HUES48 (cell line): ENCODE measurements at regions not wholly inside any gene's neighbourhood (a gene's known extent, or its start where the extent isn't known, plus 50 kb on each side); places are given as distances from the start of the nearest gene placed in this dataset.
"Not testable (repeated sequence)": the region's sequence is repeated elsewhere in the genome, so short reads cannot be mapped to it uniquely, and the experiment has no call there.

Source experiments
- H3K27ac ChIP-seq: one replicate; pipeline ENCODE4 v1.7.0; 2013; ENCODE audit warnings: low read depth, low read length, inconsistent platforms
- H3K27me3 ChIP-seq: 2 replicates; pipeline ENCODE4 v1.6.1; 2013; ENCODE audit warnings: mild to moderate bottlenecking, low read length; ENCODE audit not compliant: control insufficient read depth, insufficient read depth
- H3K36me3 ChIP-seq: 2 replicates; pipeline ENCODE4 v1.6.1; 2013; ENCODE audit warnings: low read length; ENCODE audit not compliant: control insufficient read depth, insufficient read depth
- H3K4me1 ChIP-seq: 2 replicates; pipeline ENCODE4 v1.6.1; 2013; ENCODE audit warnings: mild to moderate bottlenecking, low read length; ENCODE audit not compliant: control insufficient read depth, insufficient read depth
- H3K4me3 ChIP-seq: 2 replicates; pipeline ENCODE4 v1.5.1; 2013; ENCODE audit warnings: mild to moderate bottlenecking, low read depth, low read length
- H3K9ac ChIP-seq: 2 replicates; pipeline ENCODE4 v1.6.1; 2013; ENCODE audit warnings: mild to moderate bottlenecking, low read depth, low read length, moderate library complexity
- H3K9me3 ChIP-seq: 2 replicates; pipeline ENCODE4 v1.6.1; 2013; ENCODE audit warnings: low read length; ENCODE audit not compliant: control insufficient read depth, insufficient read depth

GRCh38 chr21:14903172-14903865 lies 161.5 kb downstream of the NRIP1 start:
- Histone ChIP-seq H3K36me3 (no peaks in the 10 kb centered on the region), H3K4me3 (no peak overlapping the region), H3K4me1 (no peaks in the 10 kb centered on the region), H3K9ac (no peak overlapping the region), H3K9me3 (no peaks in the 10 kb centered on the region), H3K27ac (no peak overlapping the region), H3K27me3 (no peaks in the 10 kb centered on the region)

- Histone ChIP-seq H3K4me1 (no peaks in the 10 kb centered on the region), H3K9me3 (no peaks in the 10 kb centered on the region), H3K36me3 (no peaks in the 10 kb centered on the region), H3K4me3 (no peak overlapping the region), H3K27ac (no peak overlapping the region), H3K27me3 (no peaks in the 10 kb centered on the region), H3K9ac (no peak overlapping the region)
These were observed 163.3 kb downstream of the NRIP1 start for GRCh38 chr21:14901482-14901958.

- H3K27ac ChIP-seq: no peak overlapping the region
- no peaks in the 10 kb centered on the region for H3K36me3 ChIP-seq
- no peaks in the 10 kb centered on the region for H3K4me1 ChIP-seq
- H3K9ac ChIP-seq: no peak overlapping the region
- H3K4me3 ChIP-seq: no peak overlapping the region
- no peaks in the 10 kb centered on the region for H3K9me3 ChIP-seq
- H3K27me3 ChIP-seq: no peaks in the 10 kb centered on the region
These were observed 164.2 kb downstream of the NRIP1 start for GRCh38 chr21:14900611-14901010.

GRCh38 chr21:14900058-14900457 lies 164.7 kb downstream of the NRIP1 start:
- Histone ChIP-seq H3K27ac (no peak overlapping the region), H3K9me3 (no peaks in the 10 kb centered on the region), H3K9ac (no peak overlapping the region), H3K27me3 (no peaks in the 10 kb centered on the region), H3K4me1 (no peaks in the 10 kb centered on the region), H3K4me3 (no peak overlapping the region), H3K36me3 (no peaks in the 10 kb centered on the region)

GRCh38 chr21:14895792-14896191 lies 169.0 kb downstream of the NRIP1 start:
- Histone ChIP-seq H3K9me3 (no peaks in the 10 kb centered on the region), H3K4me3 (no peak overlapping the region), H3K27ac (no peak overlapping the region), H3K36me3 (no peaks in the 10 kb centered on the region), H3K27me3 (no peaks in the 10 kb centered on the region), H3K9ac (no peak overlapping the region), H3K4me1 (no peaks in the 10 kb centered on the region)

GRCh38 chr21:14890141-14890540 lies 174.7 kb downstream of the NRIP1 start:
- H3K4me1 ChIP-seq: no peaks in the 10 kb centered on the region
- no peaks in the 10 kb centered on the region for H3K27me3 ChIP-seq
- H3K4me3 ChIP-seq: no peak overlapping the region
- H3K9ac ChIP-seq: no peak overlapping the region
- H3K36me3 ChIP-seq: no peaks in the 10 kb centered on the region
- H3K9me3 ChIP-seq: no peaks in the 10 kb centered on the region
- no peak overlapping the region for H3K27ac ChIP-seq

- no peaks in the 10 kb centered on the region for H3K9me3 ChIP-seq
- H3K4me1 ChIP-seq: no peaks in the 10 kb centered on the region
- no peaks in the 10 kb centered on the region for H3K36me3 ChIP-seq
- H3K27me3 ChIP-seq: no peaks in the 10 kb centered on the region
- H3K9ac ChIP-seq: no peak overlapping the region
- H3K4me3 ChIP-seq: no peak overlapping the region
- no peak overlapping the region for H3K27ac ChIP-seq
These were observed 175.6 kb downstream of the NRIP1 start for GRCh38 chr21:14889080-14889810.

GRCh38 chr21:14888202-14888601 lies 176.6 kb downstream of the NRIP1 start:
- H3K27ac ChIP-seq: no peak overlapping the region
- no peaks in the 10 kb centered on the region for H3K9me3 ChIP-seq
- H3K4me3 ChIP-seq: no peak overlapping the region
- no peaks in the 10 kb centered on the region for H3K4me1 ChIP-seq
- no peak overlapping the region for H3K9ac ChIP-seq
- H3K36me3 ChIP-seq: no peaks in the 10 kb centered on the region
- H3K27me3 ChIP-seq: no peaks in the 10 kb centered on the region

- Histone ChIP-seq H3K4me1 (no peaks in the 10 kb centered on the region), H3K27ac (no peak overlapping the region), H3K4me3 (no peak overlapping the region)
These were observed 178.8 kb downstream of the NRIP1 start for GRCh38 chr21:14886001-14886400.

GRCh38 chr21:14883351-14883750 lies 181.4 kb downstream of the NRIP1 start:
- Histone ChIP-seq H3K9me3 (no peaks in the 10 kb centered on the region), H3K36me3 (no peaks in the 10 kb centered on the region), H3K9ac (no peak overlapping the region), H3K4me3 (no peak overlapping the region), H3K4me1 (no peaks in the 10 kb centered on the region), H3K27me3 (no peaks in the 10 kb centered on the region), H3K27ac (no peak overlapping the region)

More at GRCh38 chr21:14886001-14886400, 178.8 kb downstream of the NRIP1 start:
- Histone ChIP-seq H3K9ac (no peak overlapping the region), H3K9me3 (no peaks in the 10 kb centered on the region), H3K27me3 (no peaks in the 10 kb centered on the region), H3K36me3 (no peaks in the 10 kb centered on the region)

GRCh38 chr21:14882545-14882944 lies 182.3 kb downstream of the NRIP1 start:
- H3K27ac ChIP-seq, H3K4me3 ChIP-seq, H3K9me3 ChIP-seq, H3K27me3 ChIP-seq, H3K36me3 ChIP-seq, H3K4me1 ChIP-seq, H3K9ac ChIP-seq: not testable (repeated sequence)
